GM21447 (cell line): ENCODE measurements at regions not wholly inside any gene's neighbourhood (a gene's known extent, or its start where the extent isn't known, plus 50 kb on each side); places are given as distances from the start of the nearest gene placed in this dataset.
A peak's percentile ranks its signal among the peaks of the same experiment; 100 is the strongest.

Experiments
- ATAC-seq: cut with Tn5 transposase; IDR thresholded peaks from one replicate; pipeline ENCODE4 v1.9.1; 2021; ENCODE audit not compliant: unreplicated experiment

DNA sequence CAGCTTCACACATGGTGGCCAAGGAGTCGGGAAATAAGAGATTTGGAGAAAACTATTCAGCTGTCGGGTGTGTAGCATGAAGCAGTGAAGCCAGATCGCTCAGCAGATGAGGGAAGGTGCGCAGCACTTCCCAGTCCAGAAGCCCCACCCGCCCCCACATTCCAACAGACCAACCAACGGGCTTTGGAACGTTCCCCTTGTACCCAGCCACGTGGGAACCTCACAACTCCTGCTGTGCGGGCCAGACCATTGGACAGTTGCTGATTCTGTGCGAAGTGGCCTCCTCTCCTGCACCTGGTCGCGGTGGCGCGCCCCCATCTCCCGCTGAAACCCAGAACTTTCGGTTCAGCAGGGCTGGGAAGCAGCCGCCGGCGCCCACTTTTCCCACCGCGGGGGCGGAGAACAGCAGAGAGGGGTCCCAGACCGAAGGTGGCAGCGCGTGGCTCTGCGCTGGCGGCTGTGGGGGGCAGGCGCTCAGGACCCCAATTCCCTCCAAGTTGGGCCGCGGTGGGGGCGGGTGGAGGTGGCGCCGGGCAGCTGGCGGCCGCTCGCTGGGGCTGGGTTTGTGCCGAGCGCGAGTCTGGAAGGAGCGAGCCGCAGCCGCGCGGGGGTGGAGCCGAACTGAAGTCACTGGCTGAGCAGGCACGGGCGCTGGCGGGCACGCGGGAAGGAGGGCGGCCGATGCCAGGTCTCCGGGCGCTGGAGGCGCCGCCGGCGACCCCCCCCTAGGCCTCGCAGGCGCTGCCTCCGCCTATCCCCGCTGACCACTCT is 1301.5 kb upstream of the SORCS1 start:
- ATAC-seq, result no peak

DNA sequence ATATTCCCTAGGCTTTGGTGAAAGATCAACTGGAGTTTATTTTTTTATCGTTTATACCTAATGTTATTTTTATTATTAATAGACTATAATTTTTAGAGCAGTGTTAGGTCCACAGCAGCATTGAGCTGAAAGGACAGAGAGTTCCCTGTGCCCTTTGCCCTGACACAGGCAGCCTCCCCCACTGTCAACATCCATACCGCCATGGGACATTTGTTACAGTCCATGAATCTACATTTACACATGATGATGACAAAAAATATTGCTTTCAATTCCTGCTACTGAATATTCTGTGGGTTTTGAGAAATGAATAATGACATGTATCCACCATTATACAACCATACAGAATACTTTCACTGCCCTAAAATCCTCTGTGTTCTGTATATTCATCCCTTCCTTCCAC is 1297.5 kb upstream of the SORCS1 start:
- ATAC-seq, result no peak

DNA sequence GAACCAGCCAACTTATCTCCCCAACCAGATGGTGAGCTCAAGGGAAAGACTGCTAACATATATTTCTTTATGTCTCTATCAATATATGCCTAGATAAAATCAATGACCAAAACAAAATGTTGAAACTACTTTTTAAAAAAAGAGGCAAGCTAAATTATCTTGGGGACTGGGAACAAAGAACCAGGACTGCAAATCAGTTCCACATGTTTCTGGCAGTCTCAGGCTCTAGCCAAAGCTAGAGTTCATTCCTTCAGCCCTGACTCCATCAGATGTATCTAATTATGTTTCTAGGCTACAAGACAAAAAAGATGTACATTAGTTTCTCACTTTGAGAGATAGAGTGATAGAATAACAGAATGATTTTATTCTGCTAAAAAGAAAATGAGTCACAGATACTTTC is 1290.3 kb upstream of the SORCS1 start:
- ATAC-seq, result no peak

DNA sequence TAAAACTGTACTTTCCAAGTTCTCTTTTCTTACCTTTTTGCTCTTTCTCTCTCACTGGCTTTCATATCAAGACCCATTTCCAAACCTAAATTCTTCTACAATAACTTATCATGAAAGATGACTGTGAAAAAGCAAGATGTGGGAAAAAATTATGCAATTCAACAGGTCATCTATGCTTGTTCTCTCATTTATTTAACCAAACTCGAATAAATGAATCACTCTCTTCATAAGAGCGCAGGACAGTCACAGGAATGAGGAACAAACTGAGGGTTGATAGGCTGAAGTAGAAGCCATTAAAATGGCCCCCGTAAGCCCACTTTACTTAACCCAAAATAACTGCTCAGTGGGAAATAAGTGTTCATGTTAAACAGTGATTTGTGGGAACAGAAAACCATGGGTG is 1289.7 kb upstream of the SORCS1 start:
- no peak for ATAC-seq

DNA sequence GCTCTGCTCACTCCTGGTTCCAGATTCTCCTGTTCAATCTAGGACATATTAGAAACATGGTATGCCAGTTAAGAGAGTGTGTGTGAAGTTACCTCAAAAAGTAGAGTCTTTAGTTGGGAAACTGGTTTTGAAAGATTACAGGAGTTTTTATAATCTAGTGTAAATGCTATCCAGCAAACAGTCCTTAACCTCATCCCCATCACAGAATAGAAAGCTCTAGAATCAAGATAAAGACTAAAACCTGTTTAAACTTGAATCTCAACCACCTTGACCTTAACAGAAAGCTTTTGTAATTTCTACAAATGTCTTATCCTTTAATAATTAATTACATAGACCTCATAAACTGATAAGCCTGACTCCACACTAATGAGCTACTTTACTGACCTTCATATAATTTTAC is 1288.7 kb upstream of the SORCS1 start:
- no peak for ATAC-seq

DNA sequence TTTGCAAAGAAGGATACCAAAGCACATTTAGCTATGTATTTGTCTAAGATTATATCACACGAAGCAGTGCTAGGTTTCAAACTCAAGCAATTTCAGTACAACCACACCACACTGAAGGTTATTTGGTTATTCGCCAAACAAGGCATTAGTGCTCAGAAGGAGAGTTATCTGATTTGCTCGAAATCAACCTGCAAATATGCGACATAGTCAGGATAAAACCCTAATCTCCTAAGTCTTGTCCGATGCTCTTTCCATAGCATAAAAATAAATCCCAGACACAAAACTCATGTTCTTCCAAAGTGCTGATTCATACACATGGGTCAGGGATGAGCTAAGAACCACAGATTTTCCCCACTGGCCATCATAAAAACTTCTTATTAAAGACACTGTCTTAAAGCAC is 1288.0 kb upstream of the SORCS1 start:
- no peak for ATAC-seq

DNA sequence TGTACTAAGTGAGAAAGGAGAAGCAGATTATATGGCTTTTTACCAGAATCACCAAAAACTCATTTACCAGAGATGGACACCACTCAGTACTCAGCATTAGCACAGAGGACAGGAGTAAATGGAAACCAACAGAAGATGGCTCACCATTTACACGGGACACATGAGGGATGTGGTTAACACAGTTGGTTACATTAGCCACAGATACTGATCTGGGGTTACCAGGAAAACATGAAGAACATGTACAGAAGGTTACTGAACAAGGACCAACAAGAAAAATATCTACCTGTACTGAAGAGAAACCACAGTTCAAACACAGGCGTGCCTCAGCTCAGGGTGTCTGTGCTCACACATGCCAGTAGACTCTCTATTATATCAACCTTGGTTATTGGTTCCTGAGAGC is 1285.8 kb upstream of the SORCS1 start:
- peak; percentile 57 for ATAC-seq

DNA sequence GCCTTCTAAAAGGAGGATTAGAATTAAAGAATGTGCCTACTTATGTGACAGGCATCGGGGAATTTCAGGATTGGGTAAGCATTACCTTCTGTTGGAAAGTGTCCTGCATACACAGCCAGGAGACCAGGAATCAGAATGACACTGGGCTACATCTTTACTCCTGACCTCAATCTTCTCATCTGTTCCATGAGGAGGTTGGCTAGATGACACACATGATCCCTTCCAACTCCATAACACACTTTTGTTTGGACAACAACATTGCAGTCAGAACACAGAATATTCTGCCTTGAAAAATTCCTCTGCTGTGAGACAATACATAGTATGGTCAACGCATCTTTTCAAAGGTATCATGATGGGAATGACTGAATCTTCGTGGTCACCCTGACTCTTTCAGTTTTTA is 1281.2 kb upstream of the SORCS1 start:
- ATAC-seq, result no peak

DNA sequence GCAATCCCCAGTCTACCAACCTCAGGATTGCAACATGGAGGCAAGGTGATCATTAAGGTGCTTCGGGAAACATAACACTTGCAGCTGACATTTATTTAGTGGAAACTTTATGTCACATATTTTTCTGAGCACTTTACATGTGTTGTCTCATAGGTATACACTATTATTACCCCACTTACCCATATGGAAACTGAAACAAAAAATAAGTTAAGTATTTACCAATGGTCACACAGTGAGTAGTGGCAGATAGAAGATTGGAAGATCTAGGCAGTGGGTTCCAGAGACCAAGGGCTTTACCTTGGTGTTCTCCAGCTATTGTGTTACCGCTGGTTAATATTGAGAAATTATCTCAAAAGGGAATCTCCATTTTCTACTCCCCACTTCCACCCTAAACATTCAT is 1279.1 kb upstream of the SORCS1 start:
- no peak for ATAC-seq

DNA sequence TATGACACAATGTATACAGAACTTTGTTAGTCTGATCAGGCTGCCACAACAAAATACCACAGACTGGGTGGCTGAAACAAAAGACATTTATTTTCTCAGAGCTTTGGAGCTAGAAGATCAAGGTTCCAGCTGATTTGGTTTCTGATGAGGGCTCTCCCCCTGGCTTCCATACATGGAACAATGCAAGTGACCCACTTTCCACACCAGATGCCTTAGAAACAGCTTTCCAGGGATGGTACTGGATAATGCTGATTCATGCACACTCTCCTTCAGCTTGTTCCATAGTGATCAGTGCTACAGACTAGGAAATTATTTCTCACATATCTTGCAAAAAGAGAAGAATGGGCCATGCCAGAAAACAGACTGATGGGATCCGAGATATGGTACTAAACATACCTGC is 1274.9 kb upstream of the SORCS1 start:
- no peak for ATAC-seq

DNA sequence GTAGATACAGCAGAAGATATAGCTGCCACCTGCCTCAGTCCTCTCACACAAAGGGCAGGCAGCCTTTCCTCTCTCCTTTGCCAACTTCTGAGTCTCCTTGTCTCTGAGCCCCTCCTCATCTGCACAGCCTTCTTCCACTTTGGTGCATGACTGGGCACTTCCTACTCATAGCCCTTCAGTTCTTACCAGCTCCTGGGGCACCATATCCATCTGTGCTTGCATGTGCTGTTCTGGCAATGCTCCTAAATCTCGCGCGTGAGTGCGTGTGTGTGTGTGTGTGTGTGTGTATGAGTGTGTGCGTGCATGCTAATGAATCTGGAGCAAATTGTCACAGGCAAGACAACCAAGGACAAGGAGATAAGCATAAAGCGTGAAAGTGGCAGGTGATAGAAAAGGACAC is 1271.6 kb upstream of the SORCS1 start:
- ATAC-seq, result no peak

DNA sequence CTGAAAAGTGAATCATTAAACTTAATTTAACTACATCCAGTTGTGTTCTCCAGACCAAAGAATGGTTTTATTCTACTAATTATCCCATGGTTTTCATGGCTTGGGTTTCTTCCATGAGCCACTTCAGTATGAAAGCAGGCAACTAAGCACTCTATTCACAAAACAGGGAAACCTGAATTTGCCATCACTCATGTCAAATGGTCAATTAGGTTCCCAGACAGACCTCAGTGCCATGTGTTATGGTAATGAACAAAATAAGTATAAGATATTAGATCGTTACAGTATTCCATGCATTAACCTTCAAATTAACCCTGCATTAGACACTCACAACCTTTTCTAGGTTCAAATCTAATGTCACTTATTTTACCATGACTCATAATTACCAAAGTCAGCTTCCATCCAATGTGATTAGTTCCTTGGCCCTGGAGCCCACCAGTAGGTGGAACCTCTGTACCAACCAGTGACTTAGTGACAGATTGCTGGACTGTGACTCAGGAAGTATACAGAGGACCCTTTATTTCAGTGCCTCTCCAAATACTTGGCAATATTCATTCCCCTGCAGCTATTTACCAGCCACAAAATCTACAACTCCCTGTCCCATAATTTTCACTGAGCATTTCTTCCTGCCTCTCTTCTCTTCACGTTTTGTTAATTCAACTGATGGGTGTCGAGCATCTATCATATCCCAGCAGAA is 1270.2 kb upstream of the SORCS1 start:
- ATAC-seq, result no peak

DNA sequence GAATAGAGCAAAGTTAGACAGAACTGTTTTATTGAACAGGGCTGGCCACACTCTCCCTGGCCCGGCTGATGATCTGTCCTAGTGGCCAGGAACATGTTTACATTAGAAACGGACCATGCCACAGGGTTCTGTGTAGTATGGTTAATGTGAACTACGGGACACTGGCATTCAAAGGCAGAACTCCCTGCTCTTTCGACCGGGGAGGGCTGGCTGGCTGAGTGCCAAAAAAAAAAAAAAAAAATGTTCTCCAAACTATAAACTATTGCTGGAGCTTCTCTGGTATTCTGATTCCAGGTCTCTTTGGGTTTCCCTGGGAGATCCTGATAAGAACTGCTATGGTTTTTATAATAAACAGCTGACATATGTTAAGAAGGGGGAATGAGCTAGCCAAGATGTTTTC is 1262.6 kb upstream of the SORCS1 start:
- ATAC-seq, result no peak

DNA sequence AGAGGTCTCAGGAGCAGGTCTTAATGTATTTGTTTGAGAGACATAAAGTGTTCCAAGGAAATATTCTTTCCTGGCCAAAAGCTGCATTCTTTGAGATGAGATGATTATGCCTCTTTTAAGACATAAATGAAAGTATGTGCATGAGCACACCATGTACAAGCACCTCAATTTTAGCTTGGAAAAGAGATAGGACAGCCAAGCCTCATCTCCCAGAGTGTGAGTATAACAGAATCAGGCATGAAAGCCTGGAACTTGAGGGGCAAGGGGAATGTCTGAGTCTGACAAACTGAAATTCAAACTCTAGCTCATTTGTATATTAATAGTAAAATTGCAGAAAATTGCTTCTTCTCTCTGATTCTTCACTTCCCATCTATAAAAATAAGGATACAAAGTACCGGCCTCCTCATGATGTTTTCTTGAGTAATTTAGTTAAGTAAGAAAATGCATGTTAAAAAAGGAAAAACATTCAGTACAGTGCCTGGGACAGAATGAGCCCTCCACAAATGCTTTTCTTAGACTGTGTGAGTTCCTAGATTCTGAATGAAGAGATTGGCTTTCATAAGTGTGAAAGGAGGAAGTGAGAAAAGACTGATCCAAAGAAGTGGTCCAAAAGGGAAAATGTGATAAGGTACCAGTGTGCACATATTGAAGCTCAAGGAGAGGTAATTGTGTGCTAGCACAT is 1260.9 kb upstream of the SORCS1 start:
- no peak for ATAC-seq

DNA sequence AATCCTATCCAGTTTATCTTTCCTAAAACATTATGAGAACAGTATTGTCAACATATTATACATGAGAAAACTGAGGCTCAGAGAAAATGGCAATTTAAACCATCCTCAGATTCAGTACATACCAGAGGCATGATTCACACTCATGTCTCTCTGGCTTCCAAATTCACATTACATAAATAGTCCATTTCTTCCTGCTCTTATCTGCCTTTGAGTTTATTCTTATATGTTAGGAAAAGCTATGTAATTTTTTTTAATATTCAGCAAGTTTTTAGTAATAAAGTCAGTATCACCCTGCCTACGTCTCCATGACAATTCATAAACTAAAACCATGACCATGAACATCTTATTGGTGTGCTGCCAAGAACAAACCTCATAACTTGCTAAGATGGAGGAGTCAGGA is 1260.2 kb upstream of the SORCS1 start:
- ATAC-seq, result no peak

DNA sequence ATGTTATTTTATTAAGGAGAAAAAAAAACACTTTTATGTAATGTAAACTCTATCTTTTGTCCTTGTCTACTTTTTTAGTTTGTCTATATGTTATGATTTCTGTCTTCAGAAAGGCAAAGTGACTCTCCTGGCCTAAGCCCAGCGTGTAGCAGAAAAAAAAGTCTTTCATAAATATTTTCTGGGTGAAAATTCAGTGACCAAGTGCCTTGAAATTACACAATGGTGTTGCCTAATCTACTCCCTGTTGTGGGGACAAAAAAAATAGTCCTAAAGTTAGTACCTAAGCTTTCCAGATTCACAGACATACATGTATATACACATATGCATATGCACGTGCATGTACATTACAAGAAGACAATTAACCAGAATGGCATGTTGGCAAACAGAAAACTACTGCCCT is 1257.8 kb upstream of the SORCS1 start:
- ATAC-seq, result no peak

DNA sequence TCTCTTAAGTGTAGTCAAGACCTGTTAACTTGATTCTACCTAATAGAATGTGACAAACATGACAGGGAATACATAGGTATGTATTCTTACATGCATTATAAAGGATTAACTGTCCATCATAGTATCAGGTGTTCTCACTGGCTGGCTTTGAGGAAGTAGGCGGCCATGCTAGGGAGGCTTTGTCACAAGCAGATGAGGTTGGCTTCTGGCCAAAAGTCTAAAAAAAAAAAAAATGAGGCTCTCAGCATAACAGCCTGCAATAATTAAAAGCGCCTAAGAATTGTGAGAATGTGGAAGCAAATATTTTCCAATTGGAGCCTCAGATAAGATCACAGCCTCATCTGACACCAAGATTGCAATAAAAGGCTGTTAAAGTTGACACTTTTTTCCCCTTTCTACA is 1256.8 kb upstream of the SORCS1 start:
- no peak for ATAC-seq

DNA sequence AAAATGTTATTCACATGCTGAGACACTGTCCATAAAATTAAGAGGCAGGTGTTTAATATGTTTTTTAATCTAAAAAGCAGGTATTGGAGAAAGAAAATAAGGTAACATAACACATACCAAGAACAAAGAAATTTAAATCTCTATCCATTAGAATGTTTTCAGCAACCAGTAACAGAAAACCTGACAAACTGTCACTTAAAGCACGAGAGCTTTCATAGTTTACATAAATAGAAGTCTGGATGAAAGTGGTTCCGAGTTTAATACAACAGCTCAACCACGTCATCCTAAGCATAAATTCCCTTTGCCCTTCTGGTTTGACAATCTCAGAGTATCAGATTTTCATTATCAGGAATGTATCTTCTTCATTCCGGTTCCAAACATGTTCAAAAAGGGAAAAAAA is 1249.4 kb upstream of the SORCS1 start:
- no peak for ATAC-seq

DNA sequence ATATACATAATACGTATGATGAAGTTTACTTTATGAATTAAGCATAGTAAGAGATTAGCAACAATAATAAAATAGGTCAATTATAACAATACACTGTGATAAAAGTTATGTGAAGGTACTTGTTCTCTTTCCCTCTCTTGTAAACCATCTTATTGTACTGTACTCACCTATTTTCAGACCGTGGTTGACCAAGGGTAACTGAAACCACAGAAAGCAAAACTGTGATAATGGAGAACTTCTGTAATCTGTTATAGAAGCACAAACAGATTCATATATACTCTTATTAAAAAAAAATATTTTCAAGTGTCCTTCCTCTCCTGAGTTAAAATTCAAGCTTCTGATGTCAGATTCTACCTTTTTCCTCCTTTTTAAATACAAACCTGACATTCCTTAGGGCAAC is 1247.8 kb upstream of the SORCS1 start:
- ATAC-seq, result no peak

DNA sequence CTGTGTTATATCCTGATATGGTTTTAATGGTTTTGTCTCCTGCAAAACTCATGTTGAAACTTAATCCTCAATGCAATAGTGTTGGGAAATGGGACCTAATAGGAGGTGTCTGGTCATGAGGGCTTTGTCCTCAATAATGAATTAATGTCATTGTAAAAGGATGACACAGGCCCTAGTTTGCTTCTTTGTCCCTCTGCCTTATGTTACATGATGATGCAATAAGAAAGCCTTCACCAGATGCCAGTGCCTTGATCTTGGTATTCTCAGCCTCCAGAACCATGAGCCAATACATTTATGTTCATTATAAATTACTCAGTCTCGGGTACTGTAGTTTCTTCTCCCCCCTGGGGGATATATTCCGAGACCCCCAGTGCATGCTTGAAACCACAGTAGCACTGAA is 1247.4 kb upstream of the SORCS1 start:
- no peak for ATAC-seq

DNA sequence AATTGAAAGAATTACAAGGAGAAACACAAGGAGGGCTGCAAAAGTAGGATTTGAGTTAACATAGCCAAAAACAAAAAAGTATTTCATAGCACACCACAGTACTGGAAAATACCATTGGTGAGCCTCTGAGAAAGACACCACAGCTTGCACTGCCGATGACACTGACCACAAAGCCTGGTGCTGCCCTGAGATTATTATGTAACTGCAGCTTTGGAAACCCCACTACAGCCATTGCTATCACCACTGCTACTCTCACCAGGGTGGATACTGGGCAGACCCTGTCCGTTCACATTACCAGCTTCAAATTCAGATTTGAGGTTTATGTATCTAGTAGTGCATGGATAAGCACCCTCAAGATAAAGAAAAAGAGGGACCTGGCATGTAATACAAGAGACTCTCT is 1246.7 kb upstream of the SORCS1 start:
- ATAC-seq, result no peak

DNA sequence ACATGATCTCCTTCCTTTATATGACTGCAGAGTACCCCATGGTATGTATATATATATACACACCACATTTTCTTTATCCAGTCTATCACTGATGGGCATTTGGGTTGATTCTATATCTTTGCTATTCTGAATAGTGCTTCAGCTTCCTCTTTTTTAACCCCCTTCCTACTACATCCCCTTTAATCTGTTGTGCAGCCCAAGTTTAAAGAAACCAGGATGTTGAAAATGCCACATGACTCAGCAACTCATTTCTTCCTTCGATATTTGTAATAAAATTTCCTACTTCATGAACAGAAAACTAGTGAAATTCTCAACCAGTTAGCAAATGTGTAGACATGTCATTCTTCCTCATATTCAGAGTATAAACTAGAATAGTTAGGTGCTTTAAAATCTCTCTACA is 1245.7 kb upstream of the SORCS1 start:
- ATAC-seq, result no peak
